PFSK-1 (cell line): ENCODE measurements at regions not wholly inside any gene's neighbourhood (a gene's known extent, or its start where the extent isn't known, plus 50 kb on each side); places are given as distances from the start of the nearest gene placed in this dataset.

ENCODE experiments used
- POLR2AphosphoS5 ChIP-seq: IDR thresholded peaks from 2 replicates; pipeline ENCODE4 v1.6.1; 2012; ENCODE audit warnings: low read depth, mild to moderate bottlenecking, control low read depth, low read length, moderate library complexity
- SIN3A ChIP-seq: IDR thresholded peaks from 2 replicates; pipeline ENCODE4 v1.6.1; 2012; ENCODE audit warnings: mild to moderate bottlenecking, low read length, moderate library complexity, borderline replicate concordance; ENCODE audit not compliant: insufficient read depth
- TAF1 ChIP-seq: IDR thresholded peaks from 2 replicates; pipeline ENCODE4 v1.6.1; 2012; ENCODE audit warnings: low read length, control low read depth, borderline replicate concordance; ENCODE audit not compliant: insufficient read depth
- TF ChIP-seq, protein P1 (sequence below), 2 experiments: IDR thresholded peaks; 2 replicates each; pipeline versions ENCODE4 v1.6.1 to v1.8.0; 2011 to 2012; ENCODE audit warnings: low read depth in 2 of 2, low read length in 2 of 2, control low read depth in 1 of 2, inconsistent platforms in 1 of 2, mild to moderate bottlenecking in 1 of 2, moderate library complexity in 1 of 2; ENCODE audit not compliant: insufficient read depth in 1 of 2

DNA sequence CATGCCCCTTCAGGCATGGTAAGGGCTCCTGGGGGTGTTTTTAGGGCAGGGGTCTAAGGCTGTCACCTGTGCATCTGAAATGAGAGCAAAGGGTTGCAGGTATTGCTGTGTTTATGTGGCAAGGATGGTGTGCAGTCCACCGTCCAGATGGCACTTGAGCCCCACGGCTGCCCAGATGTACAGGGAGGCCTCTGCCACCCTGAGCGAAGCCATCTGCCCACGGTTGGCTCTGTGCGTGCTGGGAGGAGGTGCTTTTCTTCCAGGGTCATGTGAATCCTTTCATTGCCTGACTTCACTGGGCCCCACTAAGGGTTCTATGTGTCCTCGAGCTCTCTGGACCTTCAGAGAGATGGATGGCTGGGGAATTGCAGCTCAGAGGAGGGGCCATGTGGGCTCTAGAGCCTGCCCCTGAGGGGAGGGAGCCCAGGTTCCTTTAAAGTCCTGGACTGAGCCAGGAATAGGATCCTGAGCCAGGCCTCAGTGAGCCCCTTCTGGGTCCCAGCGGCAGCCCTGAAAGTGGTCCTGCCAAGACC lies 89.9 kb downstream of the CTTN start:
- TF ChIP-seq POLR2AphosphoS5 (no peak), TAF1 (no peak), SIN3A (no peak)
- TF ChIP-seq, protein P1, sequence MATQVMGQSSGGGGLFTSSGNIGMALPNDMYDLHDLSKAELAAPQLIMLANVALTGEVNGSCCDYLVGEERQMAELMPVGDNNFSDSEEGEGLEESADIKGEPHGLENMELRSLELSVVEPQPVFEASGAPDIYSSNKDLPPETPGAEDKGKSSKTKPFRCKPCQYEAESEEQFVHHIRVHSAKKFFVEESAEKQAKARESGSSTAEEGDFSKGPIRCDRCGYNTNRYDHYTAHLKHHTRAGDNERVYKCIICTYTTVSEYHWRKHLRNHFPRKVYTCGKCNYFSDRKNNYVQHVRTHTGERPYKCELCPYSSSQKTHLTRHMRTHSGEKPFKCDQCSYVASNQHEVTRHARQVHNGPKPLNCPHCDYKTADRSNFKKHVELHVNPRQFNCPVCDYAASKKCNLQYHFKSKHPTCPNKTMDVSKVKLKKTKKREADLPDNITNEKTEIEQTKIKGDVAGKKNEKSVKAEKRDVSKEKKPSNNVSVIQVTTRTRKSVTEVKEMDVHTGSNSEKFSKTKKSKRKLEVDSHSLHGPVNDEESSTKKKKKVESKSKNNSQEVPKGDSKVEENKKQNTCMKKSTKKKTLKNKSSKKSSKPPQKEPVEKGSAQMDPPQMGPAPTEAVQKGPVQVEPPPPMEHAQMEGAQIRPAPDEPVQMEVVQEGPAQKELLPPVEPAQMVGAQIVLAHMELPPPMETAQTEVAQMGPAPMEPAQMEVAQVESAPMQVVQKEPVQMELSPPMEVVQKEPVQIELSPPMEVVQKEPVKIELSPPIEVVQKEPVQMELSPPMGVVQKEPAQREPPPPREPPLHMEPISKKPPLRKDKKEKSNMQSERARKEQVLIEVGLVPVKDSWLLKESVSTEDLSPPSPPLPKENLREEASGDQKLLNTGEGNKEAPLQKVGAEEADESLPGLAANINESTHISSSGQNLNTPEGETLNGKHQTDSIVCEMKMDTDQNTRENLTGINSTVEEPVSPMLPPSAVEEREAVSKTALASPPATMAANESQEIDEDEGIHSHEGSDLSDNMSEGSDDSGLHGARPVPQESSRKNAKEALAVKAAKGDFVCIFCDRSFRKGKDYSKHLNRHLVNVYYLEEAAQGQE (IDR thresholded peaks at IDR 0.05; ENCODE audit: insufficient read depth in 1 of 2, low read depth in 2 of 2, low read length in 2 of 2) = no peak
